ENCODE measurements at regions not wholly inside any gene's neighbourhood (a gene's known extent, or its start where the extent isn't known, plus 50 kb on each side); places are given as distances from the start of the nearest gene placed in this dataset.
A peak's percentile ranks its signal among the peaks of the same experiment; 100 is the strongest.

- no peak for DNase-seq (ENCODE audit: low spot score)
Measured at GRCh38 chr5:152270096-152270495, 135.0 kb downstream of the NMUR2 start.

- DNase-seq (ENCODE audit: low spot score): no peak
Measured at GRCh38 chr5:152269533-152269932, 135.5 kb downstream of the NMUR2 start.

GRCh38 chr5:152264645-152265254 is 140.3 kb downstream of the NMUR2 start:
- DNase-seq (ENCODE audit: low spot score): peak; percentile 11

GRCh38 chr5:152262667-152263066 is 142.4 kb downstream of the NMUR2 start:
- DNase-seq (ENCODE audit: low spot score): no peak

GRCh38 chr5:152260940-152261339 is 144.1 kb downstream of the NMUR2 start:
- DNase-seq (ENCODE audit: low spot score): no peak

- DNase-seq (ENCODE audit: low spot score): peak; percentile 11
Measured at GRCh38 chr5:152259702-152260101, 145.4 kb downstream of the NMUR2 start.

GRCh38 chr5:152256580-152256979 is 148.5 kb downstream of the NMUR2 start:
- DNase-seq (ENCODE audit: low spot score): no peak

GRCh38 chr5:152255411-152255810 is 149.7 kb downstream of the NMUR2 start:
- DNase-seq (ENCODE audit: low spot score): no peak

GRCh38 chr5:152247850-152248385 is 157.2 kb downstream of the NMUR2 start:
- DNase-seq (ENCODE audit: low spot score): no peak

- DNase-seq (ENCODE audit: low spot score): peak; percentile 49
Measured at GRCh38 chr5:152246401-152246800, 158.7 kb downstream of the NMUR2 start.

- DNase-seq (ENCODE audit: low spot score): no peak
Measured at GRCh38 chr5:152237531-152237930, 167.5 kb downstream of the NMUR2 start.

GRCh38 chr5:152226191-152226590 is 178.9 kb downstream of the NMUR2 start:
- no peak for DNase-seq (ENCODE audit: low spot score)

- DNase-seq (ENCODE audit: low spot score): no peak
Measured at GRCh38 chr5:152221721-152222629, 183.1 kb downstream of the NMUR2 start.

- no peak for DNase-seq (ENCODE audit: low spot score)
Measured at GRCh38 chr5:152218694-152219093, 186.4 kb downstream of the NMUR2 start.

GRCh38 chr5:152205804-152206203 is 199.3 kb downstream of the NMUR2 start:
- no peak for DNase-seq (ENCODE audit: low spot score)

GRCh38 chr5:152202321-152202720 is 202.8 kb downstream of the NMUR2 start:
- DNase-seq (ENCODE audit: low spot score): no peak

- DNase-seq (ENCODE audit: low spot score): no peak
Measured at GRCh38 chr5:152193391-152194107, 211.5 kb downstream of the NMUR2 start.

GRCh38 chr5:152188251-152188650 is 216.8 kb downstream of the NMUR2 start:
- DNase-seq (ENCODE audit: low spot score): no peak

- no peak for DNase-seq (ENCODE audit: low spot score)
Measured at GRCh38 chr5:152187668-152188067, 217.4 kb downstream of the NMUR2 start.

GRCh38 chr5:152185547-152186245 is 219.4 kb downstream of the NMUR2 start:
- no peak for DNase-seq (ENCODE audit: low spot score)

GRCh38 chr5:152184266-152184665 is 220.8 kb downstream of the NMUR2 start:
- DNase-seq (ENCODE audit: low spot score): no peak

- DNase-seq (ENCODE audit: low spot score): no peak
Measured at GRCh38 chr5:152181461-152181860, 223.6 kb downstream of the NMUR2 start.
